HG02981 (cell line): ENCODE measurements at regions not wholly inside any gene's neighbourhood (a gene's known extent, or its start where the extent isn't known, plus 50 kb on each side); places are given as distances from the start of the nearest gene placed in this dataset.
"Not testable (repeated sequence)": the region's sequence is repeated elsewhere in the genome, so short reads cannot be mapped to it uniquely, and the experiment has no call there.

ENCODE experiments used
- ATAC-seq: cut with Tn5 transposase; IDR thresholded peaks from one replicate; pipeline ENCODE4 v1.9.1; 2021; ENCODE audit warnings: mild to moderate bottlenecking, moderate library complexity; ENCODE audit not compliant: unreplicated experiment

DNA sequence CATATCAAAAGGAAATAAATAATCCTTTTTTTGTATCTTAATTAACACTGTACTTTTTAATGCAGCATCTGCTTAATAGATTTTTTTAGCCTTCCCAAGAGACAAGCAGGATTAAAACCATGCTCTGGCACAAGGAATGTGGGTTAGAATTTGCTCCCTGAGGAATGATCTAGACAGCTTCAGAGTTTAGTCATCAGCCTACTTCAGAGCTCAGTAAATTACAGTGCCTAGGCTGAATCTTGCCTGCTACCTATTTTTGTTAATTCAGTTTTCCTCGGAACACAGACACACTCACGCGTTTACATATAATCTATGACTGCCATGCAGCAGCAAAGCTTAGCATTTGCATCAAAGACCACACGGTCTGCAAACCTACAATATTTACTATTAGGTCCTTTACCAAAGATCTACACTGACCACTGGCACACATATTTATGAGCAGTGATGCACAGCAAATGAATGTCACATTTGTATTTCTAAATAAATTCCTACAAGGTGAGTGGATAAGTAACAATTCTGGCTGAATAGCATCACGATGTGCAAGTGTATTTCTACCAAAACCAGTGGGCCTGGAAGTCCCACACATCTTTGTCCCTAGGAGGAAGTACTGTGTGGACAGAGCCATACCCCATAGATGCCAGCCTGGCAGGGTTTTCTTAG is 309.8 kb upstream of the TMEM132C start:
- ATAC-seq: no peak

DNA sequence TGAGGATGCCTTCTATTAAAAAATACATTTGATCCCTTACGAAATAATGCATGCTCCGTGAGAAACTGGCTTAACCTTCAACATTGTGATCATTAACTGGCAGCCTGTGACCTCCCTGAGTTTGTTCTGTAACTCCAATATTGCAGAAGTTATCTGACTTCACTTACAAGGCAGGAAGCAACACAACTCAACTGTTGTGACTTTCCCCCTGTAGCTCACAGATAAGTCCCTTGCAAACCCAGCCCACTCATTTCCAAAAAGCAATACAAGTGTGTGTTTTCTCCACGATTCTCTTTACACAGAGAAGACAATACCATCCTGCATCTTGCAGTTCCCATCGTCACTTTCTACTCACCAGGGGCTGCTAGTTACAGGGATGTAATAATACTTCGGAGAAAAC is 304.7 kb upstream of the TMEM132C start:
- ATAC-seq: no peak

DNA sequence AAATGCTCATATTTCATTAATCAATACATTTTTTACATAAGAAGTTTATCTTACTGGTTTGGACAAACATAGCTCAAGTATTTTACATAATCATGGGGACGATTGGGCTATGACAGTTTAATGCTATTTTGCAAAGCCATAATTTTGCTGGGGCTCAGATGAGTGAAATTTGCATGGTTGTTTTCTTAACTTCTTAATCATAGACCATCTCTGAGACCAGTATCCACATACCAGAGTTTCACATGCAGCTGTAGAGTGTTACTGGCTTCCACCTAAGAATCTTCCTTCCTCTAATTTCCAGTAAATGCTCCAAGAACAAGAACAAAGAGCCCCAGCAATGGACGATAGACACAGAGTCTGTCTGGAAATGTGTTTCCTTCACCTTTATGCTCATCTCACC is 303.0 kb upstream of the TMEM132C start:
- no peak for ATAC-seq

DNA sequence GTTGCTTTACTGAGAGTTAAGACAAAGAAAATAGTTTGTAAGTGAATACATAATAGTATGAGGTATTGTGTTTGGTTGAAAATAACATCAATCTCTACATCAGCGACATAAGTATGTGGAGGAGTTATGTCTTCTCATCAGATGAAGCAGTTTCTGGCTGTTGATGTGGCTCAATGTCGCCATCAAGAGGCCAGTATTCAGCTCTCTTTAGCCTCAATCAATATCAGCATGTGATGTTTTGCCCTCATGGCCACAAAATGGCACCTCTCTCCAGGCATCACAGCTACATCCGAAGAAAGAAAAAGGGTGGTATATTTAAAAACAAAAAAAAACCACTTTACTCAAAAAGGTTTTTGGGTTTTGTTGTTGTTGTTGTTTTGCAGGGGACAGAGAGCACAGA is 302.3 kb upstream of the TMEM132C start:
- no peak for ATAC-seq

DNA sequence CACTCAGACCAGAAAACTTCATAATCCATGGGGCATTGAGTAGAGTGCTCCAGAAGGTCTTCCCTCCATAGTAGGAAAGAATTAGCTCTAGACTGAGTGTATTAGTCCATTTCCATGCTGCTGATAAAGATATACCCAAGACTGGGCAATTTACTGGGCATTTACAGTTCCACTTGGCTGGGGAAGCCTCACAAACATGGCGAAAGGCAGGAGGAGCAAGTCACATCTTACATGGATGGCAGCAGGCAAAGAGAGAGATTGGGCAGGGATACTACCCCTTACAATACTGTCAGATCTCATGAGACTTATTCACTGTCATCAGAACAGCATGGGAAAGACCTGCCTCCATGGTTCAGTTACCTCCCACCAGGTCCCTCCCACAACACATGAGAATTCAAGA is 300.6 kb upstream of the TMEM132C start:
- no peak for ATAC-seq

DNA sequence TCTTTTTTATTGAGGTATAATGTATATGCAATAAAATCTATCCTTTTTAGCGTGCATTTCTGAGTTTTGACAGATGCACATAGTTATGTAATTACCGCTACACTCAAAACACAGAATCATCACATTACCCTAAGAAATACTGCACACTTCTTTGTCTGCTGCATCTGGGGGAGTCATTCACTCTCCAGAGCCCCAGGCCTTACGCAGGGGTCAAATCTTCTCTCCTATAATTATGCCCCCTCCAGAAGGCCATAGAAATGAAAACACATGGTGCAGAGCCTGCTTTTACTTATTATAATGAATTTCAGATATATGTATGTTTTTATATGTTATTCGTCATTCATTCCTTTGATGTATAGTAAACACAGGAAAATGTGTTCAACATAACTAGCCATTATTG is 296.5 kb upstream of the TMEM132C start:
- no peak for ATAC-seq

DNA sequence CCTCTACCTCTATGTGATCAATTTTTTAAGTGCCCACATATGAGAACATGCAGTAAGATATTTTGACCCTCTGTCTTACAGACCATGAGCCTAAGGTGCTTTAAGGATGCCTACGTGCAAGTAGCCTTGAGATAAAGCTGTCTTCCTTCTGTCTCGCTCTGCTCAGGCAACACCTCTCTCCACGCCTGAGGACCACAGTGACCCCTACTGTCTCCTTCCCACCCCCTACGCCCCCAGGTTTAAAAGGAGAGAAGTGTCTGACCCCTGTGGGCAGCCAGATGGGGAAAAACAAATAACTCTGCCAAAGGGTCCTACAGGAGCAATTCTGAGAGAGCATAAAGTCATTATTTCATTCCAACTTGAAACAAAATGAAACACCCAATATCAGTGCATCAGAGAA is 286.4 kb upstream of the TMEM132C start:
- ATAC-seq: no peak

DNA sequence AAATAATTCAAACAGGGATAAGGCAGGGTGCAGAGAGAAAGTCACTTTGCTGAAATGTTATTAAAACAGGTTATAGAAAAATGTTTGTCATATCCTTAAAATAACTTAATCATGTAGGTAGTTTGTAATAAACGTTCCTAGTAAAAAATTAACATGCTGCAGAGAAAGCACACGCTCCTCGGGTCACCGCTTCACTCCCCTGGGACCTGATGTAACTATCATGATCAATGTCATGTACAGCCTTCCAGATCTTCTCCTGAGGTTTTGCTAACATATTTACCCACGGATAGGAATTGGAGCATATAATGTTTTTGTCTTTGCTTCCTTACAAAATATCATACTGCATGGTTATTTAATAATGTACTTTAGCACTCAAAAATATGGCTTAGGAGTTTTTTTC is 285.1 kb upstream of the TMEM132C start:
- no peak for ATAC-seq

DNA sequence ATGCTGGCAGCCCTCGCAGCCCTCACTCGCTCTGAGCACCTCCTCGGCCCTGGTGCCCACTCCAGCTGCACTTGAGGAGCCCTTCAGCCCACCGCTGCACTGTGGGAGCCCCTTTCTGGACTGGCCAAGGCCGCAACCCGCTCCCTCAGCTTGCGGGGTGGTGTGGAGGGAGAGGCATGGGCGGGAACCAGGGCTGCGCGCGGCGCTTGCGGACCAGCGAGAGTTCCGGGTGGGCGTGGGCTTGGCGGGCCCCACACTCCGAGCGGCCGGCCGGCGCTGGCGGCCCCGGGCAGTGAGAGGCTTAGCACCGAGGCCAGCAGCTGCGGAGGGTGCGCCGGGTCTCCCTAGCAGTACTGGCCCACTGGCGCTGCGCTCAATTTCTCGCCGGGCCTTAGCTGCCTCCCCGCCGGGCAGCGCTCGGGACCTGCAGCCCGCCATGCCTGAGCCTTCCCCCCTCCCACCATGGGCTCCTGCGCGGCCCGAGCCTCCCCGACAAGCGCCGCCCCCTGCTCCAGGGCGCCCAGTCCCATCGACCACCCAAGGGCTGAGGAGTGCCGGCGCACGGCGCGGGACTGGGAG is 283.7 kb upstream of the TMEM132C start:
- not testable (repeated sequence) for ATAC-seq

DNA sequence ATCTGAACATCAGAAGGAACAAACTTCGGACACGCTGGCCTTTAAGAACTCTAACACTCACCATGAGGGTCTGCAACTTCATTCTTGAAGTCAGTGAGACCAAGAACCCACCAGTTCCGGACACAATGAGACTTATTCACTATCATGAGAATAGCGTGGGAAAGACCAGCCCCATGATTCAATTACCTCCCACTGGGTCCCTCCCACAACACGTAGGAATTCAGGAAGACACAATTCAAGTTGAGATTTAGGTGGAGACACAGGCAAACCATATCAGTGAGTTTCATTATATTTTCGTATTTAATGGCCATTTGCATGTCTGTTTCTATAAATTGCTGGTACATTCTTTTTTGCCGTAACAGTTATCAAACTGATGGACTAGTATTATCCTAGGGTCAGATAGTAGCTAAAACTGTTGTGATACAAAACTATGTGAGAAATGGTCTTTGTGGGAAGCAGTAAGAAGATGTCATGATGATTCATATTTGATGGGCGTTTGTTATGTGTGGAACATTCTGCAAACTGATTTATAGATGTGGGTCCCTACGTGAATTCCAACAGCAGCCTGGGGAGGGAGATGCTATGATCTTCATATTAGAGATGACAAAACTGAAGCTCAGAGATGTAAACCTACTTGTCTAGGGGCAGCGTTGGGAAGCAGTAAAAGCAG is 282.4 kb upstream of the TMEM132C start:
- no peak for ATAC-seq

DNA sequence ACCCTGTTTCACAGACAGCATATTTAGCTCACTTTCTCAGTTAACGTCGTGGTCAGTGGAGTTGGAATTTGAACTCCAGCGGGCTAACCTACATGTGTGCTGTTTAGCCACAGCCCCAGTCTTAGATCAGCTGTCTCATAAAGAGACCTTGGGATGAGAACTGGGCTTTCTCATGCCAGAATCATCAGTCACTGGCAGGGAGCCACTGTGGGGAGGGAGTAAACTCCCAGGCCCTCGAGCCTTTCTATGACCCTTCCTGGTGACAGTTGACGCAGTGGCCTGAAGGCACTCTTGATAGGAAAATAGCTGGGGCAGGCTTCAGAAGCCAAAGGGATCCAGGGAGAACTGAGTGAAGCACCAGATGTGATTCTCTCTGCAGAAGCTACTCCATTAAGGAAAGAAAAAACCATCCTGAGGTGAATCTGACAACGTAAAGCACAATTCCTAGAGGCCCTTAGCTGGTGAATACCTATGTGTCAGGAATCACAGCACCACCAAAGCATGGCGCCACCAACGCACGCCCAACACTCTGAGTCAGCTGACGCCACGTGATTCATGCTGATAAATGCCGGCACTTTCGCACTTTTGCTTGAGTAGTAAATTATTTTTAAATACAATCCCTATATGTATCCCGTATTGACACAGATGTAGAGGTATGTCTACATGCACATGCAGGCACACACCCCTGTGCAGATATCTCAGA is 279.6 kb upstream of the TMEM132C start:
- no peak for ATAC-seq

DNA sequence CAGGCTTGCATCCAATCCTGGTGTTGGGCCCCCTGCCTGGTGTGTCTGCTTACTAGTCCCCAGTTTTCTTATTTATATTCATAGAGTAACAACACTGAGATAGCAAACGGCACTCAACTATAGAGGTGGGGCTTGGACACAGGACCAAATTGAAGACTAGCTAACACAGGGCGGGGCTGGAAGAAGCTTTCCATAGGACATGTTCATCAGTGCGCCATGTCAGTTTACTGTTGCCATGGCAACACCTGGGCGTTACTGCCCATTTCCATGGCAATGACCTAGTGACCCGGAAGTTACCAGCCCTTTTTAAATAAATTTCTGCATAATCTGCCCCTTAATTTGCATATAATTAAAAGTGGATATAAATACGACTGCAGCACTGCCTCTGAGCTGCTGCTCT is 275.5 kb upstream of the TMEM132C start:
- no peak for ATAC-seq

DNA sequence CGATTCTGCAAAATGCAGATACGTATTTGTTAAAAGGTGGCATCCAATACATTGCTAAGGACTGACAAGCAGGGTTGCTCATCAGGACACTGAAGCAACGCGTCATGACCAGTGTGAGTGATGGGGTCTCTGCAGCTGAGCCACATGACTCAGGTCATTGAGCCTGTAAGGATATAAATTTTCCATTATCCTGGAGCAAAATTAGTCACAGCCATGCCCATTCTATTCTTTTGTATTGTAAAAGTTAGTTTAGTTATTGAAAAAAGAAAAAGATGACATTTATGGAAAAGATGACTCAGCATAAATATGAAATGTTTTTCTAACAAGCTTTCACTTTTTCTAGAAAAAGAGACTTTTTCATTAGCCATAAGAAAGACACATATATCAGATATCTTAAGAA is 268.0 kb upstream of the TMEM132C start:
- ATAC-seq: no peak

DNA sequence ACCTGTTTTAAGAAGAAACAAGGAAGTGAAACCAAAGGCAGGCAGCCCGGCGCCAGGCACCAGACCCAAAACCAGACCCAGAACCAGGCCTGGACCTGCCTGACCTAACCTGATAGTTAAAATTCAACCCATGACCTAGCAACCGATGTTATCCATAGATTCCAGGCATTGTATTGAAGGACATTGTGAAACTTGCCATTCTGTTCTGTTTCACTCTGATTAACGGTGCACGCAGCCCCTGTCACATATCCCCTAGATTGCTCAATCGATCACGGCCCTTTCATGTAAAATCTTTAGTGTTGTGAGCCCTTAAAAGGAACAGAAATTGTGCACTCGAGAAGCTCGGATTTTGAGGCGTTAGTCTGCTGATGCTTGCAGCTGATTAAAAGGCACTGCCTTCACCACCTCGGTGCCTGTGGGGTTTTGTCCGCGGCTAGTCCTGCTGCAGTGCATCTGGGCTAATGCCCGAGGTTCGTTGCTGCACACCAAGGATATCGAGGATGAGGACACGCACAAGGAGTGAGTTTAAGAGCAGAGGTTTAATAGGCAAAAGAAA is 262.5 kb upstream of the TMEM132C start:
- no peak for ATAC-seq

DNA sequence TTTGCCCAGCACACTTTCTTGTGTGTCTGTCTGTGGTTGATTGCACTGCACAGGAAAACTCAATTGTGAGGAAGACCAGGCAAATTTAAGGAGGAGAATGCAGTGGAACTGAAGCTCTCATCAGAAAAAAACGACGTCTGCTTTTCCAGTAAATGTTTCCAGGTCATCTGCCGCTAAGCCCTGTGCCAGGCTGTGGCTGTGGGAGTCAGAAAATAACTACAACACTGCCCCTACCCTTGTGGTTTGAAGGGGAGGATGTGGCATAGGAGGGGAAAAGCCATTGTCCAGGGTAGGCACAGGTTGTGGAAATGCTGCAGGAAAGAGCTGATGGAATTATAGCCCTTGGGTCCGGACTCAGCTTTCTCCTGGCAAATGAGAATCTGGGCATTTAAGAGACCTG is 259.7 kb upstream of the TMEM132C start:
- no peak for ATAC-seq

DNA sequence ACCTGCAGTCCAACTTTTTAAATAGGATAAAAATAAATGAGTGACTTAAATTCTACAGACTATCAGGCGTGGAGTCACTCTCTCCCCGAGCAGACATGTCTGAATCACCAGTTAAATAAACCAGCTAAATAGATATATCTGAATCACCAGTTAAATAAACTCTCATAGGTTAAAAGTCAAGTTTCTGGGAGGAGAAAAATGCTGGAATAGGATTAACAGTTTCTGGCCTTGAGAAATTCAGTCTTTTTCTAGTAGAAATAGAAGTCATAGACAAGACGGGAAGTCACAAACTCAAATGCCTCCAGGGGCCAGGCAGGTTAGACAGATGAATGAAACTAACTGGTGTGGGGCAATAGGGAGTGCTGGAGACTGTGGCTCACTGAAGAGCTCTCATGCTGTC is 258.6 kb upstream of the TMEM132C start:
- no peak for ATAC-seq

DNA sequence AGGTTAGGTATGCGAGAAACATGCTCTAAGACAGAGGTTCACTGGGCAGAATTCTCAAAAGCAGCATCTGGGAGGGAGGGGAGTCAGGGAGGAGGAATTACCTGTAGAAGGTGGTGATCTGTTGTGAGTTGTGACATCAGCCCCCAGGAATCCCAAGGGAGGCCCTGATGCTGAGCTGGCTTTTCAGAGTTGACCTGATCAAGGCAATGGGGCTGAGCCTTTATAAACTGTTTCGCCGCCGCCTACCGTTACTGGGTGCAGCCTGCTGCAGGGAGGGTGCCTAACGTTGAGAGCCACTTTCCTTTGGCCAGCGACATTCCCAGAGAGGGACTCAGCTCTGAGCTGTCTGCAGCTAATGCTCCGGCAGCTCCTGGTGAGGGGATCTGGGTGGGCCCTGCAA is 257.9 kb upstream of the TMEM132C start:
- no peak for ATAC-seq

DNA sequence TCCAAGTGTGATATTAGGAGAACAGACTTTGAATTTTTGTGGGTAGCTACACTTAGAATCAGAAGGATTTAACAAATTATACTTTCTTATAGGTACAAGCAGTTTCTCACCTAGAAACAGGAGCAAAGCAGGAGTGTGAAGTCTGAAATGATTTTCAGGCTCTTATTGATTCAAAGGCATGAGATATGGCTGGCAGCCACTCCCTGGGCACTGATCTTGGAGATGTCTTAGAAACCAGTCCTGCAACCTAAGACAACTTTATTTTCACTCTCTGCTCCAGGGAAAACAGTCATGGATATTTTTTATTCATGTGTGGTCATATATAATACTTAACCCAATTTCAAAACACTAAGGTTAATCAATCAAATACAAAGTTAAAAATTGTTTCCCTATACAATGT is 254.9 kb upstream of the TMEM132C start:
- ATAC-seq: no peak

DNA sequence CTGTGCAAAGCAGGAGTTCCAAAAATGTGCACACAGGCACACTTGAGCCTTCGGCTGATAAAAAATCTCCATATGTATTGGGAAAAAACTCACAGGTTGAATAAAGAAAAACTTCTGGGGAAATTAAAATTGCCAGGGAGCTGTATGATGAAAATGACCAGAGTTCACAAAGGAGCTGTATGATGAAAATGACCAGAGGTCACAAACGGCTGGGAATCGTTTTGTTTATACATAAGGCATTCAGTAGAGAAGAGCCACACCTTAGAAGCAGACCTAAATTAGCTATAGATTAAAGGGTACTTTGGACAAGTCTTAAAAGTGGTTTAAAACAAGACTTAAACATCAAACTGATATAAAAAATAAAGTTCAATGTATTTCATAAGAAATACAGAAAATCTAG is 251.7 kb upstream of the TMEM132C start:
- no peak for ATAC-seq

DNA sequence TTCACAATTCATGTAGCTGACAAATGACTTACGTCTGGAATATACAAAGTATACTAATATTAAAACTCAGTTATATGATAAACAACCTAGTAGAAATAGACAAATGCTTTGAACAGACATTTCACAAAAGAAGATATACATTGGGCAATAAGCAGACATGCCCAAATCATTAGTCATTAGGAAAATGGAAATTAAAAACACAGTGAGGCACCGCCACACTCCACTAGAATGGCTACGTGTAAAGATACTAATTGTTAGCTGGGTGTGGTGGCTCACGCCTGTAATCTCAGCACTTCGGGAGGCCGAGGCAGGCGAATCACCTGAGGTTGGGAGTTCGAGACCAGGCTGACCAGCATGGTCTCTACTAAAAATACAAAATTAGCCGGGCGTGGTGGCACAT is 248.9 kb upstream of the TMEM132C start:
- ATAC-seq: no peak

DNA sequence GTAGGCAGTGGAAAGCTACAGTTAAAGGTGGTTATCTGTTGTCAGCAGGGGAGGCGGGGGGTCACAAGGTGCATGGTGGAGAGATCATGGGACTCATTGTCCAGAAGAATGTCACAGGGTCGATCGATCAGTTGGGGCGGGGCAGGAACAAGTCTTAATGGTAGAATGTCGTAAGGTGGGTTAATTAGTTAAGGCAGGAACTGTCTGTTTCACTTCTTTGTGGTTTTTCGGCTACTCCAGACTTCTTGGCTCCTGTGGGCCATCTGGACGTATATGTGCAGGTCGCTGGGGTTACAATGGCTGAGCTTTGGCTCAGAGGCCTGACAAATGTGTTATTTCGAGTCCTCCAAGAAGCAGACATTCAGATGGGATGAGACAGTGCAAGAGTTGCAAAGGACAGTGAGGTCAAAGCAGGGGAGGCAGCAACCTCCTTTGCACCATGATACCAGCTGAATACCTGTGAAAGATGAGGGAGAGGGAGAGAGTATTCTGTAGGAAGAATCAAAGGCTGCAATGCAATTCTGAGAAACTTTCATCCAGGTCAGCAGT is 246.9 kb upstream of the TMEM132C start:
- no peak for ATAC-seq
